Endothelial cell (in vitro differentiated cells): ENCODE measurements at regions not wholly inside any gene's neighbourhood (a gene's known extent, or its start where the extent isn't known, plus 50 kb on each side); places are given as distances from the start of the nearest gene placed in this dataset.

Experiments
- DNase-seq: peaks from one replicate; pipeline ENCODE4 v3.0.0; 2021; ENCODE audit warnings: low spot score
- H3K27ac Mint-ChIP-seq: one replicate; pipeline ENCODE4 v1.8.0; 2021; ENCODE audit warnings: mixed read lengths, inconsistent platforms; ENCODE audit not compliant: unreplicated experiment
- H3K27me3 Mint-ChIP-seq: one replicate; pipeline ENCODE4 v1.8.0; 2021; ENCODE audit warnings: mild to moderate bottlenecking, moderate library complexity, mixed read lengths, inconsistent platforms; ENCODE audit not compliant: unreplicated experiment
- H3K36me3 Mint-ChIP-seq: one replicate; pipeline ENCODE4 v1.8.0; 2021; ENCODE audit warnings: mild to moderate bottlenecking, low read depth, mixed read lengths, inconsistent platforms; ENCODE audit not compliant: unreplicated experiment
- H3K4me1 Mint-ChIP-seq: one replicate; pipeline ENCODE4 v1.8.0; 2021; ENCODE audit warnings: mild to moderate bottlenecking, mixed read lengths, inconsistent platforms; ENCODE audit not compliant: unreplicated experiment
- H3K4me3 Mint-ChIP-seq: one replicate; pipeline ENCODE4 v1.8.0; 2021; ENCODE audit warnings: mild to moderate bottlenecking, mixed read lengths, inconsistent platforms; ENCODE audit not compliant: unreplicated experiment
- H3K9me3 Mint-ChIP-seq: one replicate; pipeline ENCODE4 v1.8.0; 2021; ENCODE audit warnings: mixed read lengths, inconsistent platforms; ENCODE audit not compliant: unreplicated experiment
- TF ChIP-seq, protein P1 (sequence below): fragments of 200-600 bp; sonication (generic); IDR thresholded peaks from one replicate; pipeline ENCODE4 v1.5.0; 2021; ENCODE audit warnings: antibody characterized with exemption; ENCODE audit not compliant: unreplicated experiment

DNA sequence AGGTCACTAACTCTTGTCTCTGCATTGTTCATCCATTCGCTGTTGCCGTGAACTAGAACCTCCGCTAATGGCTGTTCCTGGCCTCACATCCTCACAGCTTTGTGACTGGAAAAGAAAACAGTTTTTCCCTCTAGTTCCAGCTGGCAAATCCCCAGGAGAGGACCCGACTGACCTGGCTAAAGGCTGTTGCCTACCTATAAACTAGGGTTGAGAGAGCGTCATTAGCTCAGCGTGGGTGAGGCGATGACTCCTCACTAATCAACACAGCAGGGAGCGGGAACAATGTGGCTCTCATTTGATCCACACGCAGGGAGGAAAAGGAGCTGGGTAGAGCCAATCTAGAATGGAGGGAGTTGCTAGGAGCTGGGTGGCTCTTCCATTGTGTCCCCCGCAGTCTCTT, 282.1 kb upstream of the IRX5 start:
- peaks cover 2% of the 10 kb centered on the region for H3K27me3 Mint-ChIP-seq
- H3K4me1 Mint-ChIP-seq: peaks cover 20% of the 10 kb centered on the region
- no peak for DNase-seq

GRCh38 chr16:54647725-54648221, 282.9 kb upstream of the IRX5 start:
- H3K4me3 Mint-ChIP-seq: no peak overlapping the region
- peaks cover 17% of the 10 kb centered on the region for H3K4me1 Mint-ChIP-seq
- no peaks in the 10 kb centered on the region for H3K9me3 Mint-ChIP-seq
- H3K27ac Mint-ChIP-seq: no peak overlapping the region
- TF ChIP-seq, protein P1, sequence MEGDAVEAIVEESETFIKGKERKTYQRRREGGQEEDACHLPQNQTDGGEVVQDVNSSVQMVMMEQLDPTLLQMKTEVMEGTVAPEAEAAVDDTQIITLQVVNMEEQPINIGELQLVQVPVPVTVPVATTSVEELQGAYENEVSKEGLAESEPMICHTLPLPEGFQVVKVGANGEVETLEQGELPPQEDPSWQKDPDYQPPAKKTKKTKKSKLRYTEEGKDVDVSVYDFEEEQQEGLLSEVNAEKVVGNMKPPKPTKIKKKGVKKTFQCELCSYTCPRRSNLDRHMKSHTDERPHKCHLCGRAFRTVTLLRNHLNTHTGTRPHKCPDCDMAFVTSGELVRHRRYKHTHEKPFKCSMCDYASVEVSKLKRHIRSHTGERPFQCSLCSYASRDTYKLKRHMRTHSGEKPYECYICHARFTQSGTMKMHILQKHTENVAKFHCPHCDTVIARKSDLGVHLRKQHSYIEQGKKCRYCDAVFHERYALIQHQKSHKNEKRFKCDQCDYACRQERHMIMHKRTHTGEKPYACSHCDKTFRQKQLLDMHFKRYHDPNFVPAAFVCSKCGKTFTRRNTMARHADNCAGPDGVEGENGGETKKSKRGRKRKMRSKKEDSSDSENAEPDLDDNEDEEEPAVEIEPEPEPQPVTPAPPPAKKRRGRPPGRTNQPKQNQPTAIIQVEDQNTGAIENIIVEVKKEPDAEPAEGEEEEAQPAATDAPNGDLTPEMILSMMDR: no peak
- H3K27me3 Mint-ChIP-seq: peaks cover 2% of the 10 kb centered on the region
- DNase-seq: no peak
- H3K36me3 Mint-ChIP-seq: no peaks in the 10 kb centered on the region

More for the DNA sequence above, 282.1 kb upstream of the IRX5 start:
- Mint-ChIP-seq H3K27ac (no peak overlapping the region), H3K4me3 (no peak overlapping the region), H3K9me3 (no peaks in the 10 kb centered on the region), H3K36me3 (no peaks in the 10 kb centered on the region)
- TF ChIP-seq, protein P1: no peak

DNA sequence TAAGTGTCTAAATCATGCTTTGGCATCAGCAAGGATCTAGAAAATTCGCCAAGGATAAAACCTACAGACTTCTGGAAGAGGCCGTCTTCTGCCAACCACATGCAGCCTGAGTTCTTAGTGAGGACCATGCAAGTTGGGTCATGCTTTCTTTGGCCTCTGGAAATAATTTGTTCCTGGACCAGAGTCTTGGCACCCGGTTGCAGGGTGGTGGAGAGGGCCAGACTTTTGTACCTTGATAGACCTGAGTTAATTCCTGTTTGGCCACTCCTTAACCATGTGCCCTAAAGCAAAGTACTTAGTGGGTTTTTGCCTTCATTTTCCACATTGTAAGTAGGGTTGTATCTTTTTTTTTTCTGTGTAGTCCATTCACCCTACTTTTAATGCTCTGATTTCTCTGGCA, 283.4 kb upstream of the IRX5 start:
- peaks cover 17% of the 10 kb centered on the region for H3K4me1 Mint-ChIP-seq
- no peaks in the 10 kb centered on the region for H3K36me3 Mint-ChIP-seq
- H3K27me3 Mint-ChIP-seq: peaks cover 2% of the 10 kb centered on the region
- H3K9me3 Mint-ChIP-seq: no peaks in the 10 kb centered on the region
- TF ChIP-seq, protein P1: no peak
- no peak overlapping the region for H3K4me3 Mint-ChIP-seq
- DNase-seq: no peak
- H3K27ac Mint-ChIP-seq: no peak overlapping the region

DNA sequence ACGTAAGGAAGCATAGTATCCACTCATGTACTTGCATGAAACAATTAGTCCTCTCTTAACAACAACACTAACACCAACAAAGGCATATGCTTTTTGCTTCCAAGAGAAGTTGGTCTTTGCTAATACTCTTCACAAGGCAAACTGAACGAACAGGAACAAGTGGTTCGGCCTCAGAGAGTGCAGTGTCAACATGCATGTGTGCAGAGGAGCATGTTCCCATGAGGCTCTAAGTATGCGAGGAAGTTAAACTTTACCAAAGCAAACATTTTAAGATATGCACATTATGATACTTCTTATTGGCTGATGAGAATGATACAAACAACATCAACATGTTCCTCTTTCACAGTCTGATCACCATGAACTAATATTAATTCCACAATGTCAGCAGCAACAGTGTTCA, 285.3 kb upstream of the IRX5 start:
- no peak overlapping the region for H3K27ac Mint-ChIP-seq
- H3K9me3 Mint-ChIP-seq: no peaks in the 10 kb centered on the region
- H3K4me1 Mint-ChIP-seq: peaks cover 7% of the 10 kb centered on the region
- TF ChIP-seq, protein P1: no peak
- peaks cover 2% of the 10 kb centered on the region for H3K27me3 Mint-ChIP-seq
- H3K36me3 Mint-ChIP-seq: no peaks in the 10 kb centered on the region
- no peak for DNase-seq
- H3K4me3 Mint-ChIP-seq: no peak overlapping the region

GRCh38 chr16:54636221-54636793, 294.4 kb upstream of the IRX5 start:
- Mint-ChIP-seq H3K4me3 (no peak overlapping the region), H3K4me1 (peaks cover 25% of the 10 kb centered on the region), H3K27ac (peak overlapping the region; percentile 28), H3K36me3 (no peaks in the 10 kb centered on the region), H3K27me3 (no peaks in the 10 kb centered on the region), H3K9me3 (no peaks in the 10 kb centered on the region)
- DNase-seq: no peak
- TF ChIP-seq, protein P1: no peak
